IMR-90 (cell line): ENCODE measurements at regions not wholly inside any gene's neighbourhood (a gene's known extent, or its start where the extent isn't known, plus 50 kb on each side); places are given as distances from the start of the nearest gene placed in this dataset.

Experiments used
- ATAC-seq: fragments of 200-7000 bp; cut with Tn5 transposase; 2 replicates; pipeline ENCODE4 v1.9.1; 2020; ENCODE audit warnings: low read depth, mild to moderate bottlenecking, moderate library complexity
- BruUV-seq: library from RNA; stranded (reverse); fragments of 400-500 nt; replicated peaks from 2 replicates; lab custom pipeline; 2021; lab: Mats Ljungman, UMichigan
- CTCF ChIA-PET: fragments of 300-600 bp; formaldehyde crosslinking; extraction: SDS; loops from one replicate; lab custom pipeline; 2021; ENCODE audit warnings: antibody characterized with exemption; lab: Yijun Ruan, JAX
- POLR2A ChIA-PET: fragments of 300-600 bp; sonication (Branson Sonifier 250); formaldehyde crosslinking; loops from one replicate; lab custom pipeline; 2022; ENCODE audit warnings: antibody characterized with exemption; ENCODE audit not compliant: unreplicated experiment; lab: Charles Lee
- DNase-seq: peaks from one replicate; pipeline ENCODE4 v3.0.0; 2013
- H2AFZ ChIP-seq: replicated peaks from 2 replicates; pipeline ENCODE3; 2013; ENCODE audit warnings: low read length, mild to moderate bottlenecking; ENCODE audit not compliant: poor library complexity
- H2AK5ac ChIP-seq: 2 replicates; pipeline ENCODE4 v1.6.1; 2013; ENCODE audit warnings: low read depth, low read length, inconsistent platforms
- H2AK9ac ChIP-seq: replicated peaks from 2 replicates; pipeline ENCODE3; 2013; ENCODE audit warnings: mild to moderate bottlenecking, low read depth, low read length, moderate library complexity; ENCODE audit not compliant: poor library complexity
- H2BK120ac ChIP-seq: 2 replicates; pipeline ENCODE4 v1.6.1; 2013; ENCODE audit warnings: low read depth, low read length, inconsistent platforms
- H2BK15ac ChIP-seq: 3 replicates; pipeline ENCODE4 v1.6.1; 2013; ENCODE audit warnings: low read depth, low read length, inconsistent platforms
- H2BK20ac ChIP-seq: 2 replicates; pipeline ENCODE4 v1.6.1; 2013; ENCODE audit warnings: low read depth, mild to moderate bottlenecking, inconsistent platforms, low read length, moderate library complexity
- H2BK5ac ChIP-seq: 2 replicates; pipeline ENCODE4 v1.6.1; 2013; ENCODE audit warnings: mild to moderate bottlenecking, low read depth, low read length, inconsistent platforms; ENCODE audit not compliant: poor library complexity, severe bottlenecking
- H3K14ac ChIP-seq: replicated peaks from 2 replicates; pipeline ENCODE4 v1.6.1; 2013; ENCODE audit warnings: low read depth, low read length, inconsistent platforms
- H3K18ac ChIP-seq: 2 replicates; pipeline ENCODE4 v1.6.1; 2013; ENCODE audit warnings: low read depth, low read length, control low read depth
- H3K23ac ChIP-seq: 2 replicates; pipeline ENCODE4 v1.6.1; 2013; ENCODE audit warnings: low read depth, low read length, inconsistent platforms
- H3K27ac ChIP-seq: 2 replicates; pipeline ENCODE4 v1.5.1; 2013; ENCODE audit warnings: mild to moderate bottlenecking, control low read depth, low read length; ENCODE audit not compliant: insufficient read depth
- H3K27me3 ChIP-seq: 2 replicates; pipeline ENCODE4 v1.6.1; 2013; ENCODE audit warnings: low read length; ENCODE audit not compliant: control insufficient read depth, insufficient read depth
- H3K36me3 ChIP-seq: 2 replicates; pipeline ENCODE4 v1.6.1; 2013; ENCODE audit warnings: low read length, mixed read lengths; ENCODE audit not compliant: control insufficient read depth, insufficient read depth
- H3K4ac ChIP-seq: 2 replicates; pipeline ENCODE4 v1.6.1; 2013; ENCODE audit warnings: low read depth, low read length, inconsistent platforms
- H3K4me1 ChIP-seq: 2 replicates; pipeline ENCODE4 v1.6.1; 2013; ENCODE audit warnings: low read length, mixed read lengths; ENCODE audit not compliant: control insufficient read depth, insufficient read depth
- H3K4me2 ChIP-seq: 2 replicates; pipeline ENCODE4 v1.6.1; 2013; ENCODE audit warnings: low read depth, mild to moderate bottlenecking, control low read depth, low read length, moderate library complexity
- H3K4me3 ChIP-seq: 2 replicates; pipeline ENCODE4 v1.5.1; 2013; ENCODE audit warnings: low read depth, mild to moderate bottlenecking, control low read depth, low read length, moderate library complexity; ENCODE audit not compliant: insufficient read depth
- H3K56ac ChIP-seq: 2 replicates; pipeline ENCODE4 v1.6.1; 2013; ENCODE audit warnings: low read length, inconsistent platforms; ENCODE audit not compliant: insufficient read depth; ENCODE audit errors: extremely low read depth
- H3K79me1 ChIP-seq, 2 experiments: 2 replicates each; pipeline ENCODE4 v1.6.1; 2013; ENCODE audit warnings: low read length in 2 of 2, inconsistent platforms in 1 of 2, low read depth in 1 of 2
- H3K9ac ChIP-seq: 2 replicates; pipeline ENCODE4 v1.6.1; 2013; ENCODE audit warnings: low read depth, low read length, control low read depth
- H3K9me1 ChIP-seq: 2 replicates; pipeline ENCODE4 v1.6.1; 2013; ENCODE audit warnings: low read length, inconsistent platforms; ENCODE audit not compliant: insufficient read depth
- H3K9me3 ChIP-seq: 2 replicates; pipeline ENCODE4 v1.6.1; 2013; ENCODE audit warnings: low read length; ENCODE audit not compliant: control insufficient read depth, insufficient read depth
- H4K20me1 ChIP-seq: 2 replicates; pipeline ENCODE4 v1.6.1; 2013; ENCODE audit warnings: low read length, inconsistent platforms; ENCODE audit not compliant: insufficient read depth
- H4K5ac ChIP-seq: 2 replicates; pipeline ENCODE4 v1.6.1; 2013; ENCODE audit warnings: mild to moderate bottlenecking, low read depth, low read length, control low read depth
- H4K8ac ChIP-seq, 2 experiments: 2 replicates each; pipeline ENCODE4 v1.6.1; 2013; ENCODE audit warnings: low read depth in 2 of 2, low read length in 2 of 2, control low read depth in 1 of 2, inconsistent platforms in 1 of 2
- H4K91ac ChIP-seq: 2 replicates; pipeline ENCODE4 v1.6.1; 2013; ENCODE audit warnings: low read depth, low read length, inconsistent platforms; ENCODE audit not compliant: insufficient read depth
- CEBPB ChIP-seq: IDR thresholded peaks from 2 replicates; pipeline ENCODE4 v1.6.1; 2012; ENCODE audit warnings: low read depth, low read length, improper control_type of control experiment
- FOS ChIP-seq: fragments of 150-350 bp; IDR thresholded peaks from 2 replicates; pipeline ENCODE4 v1.6.1; 2016; ENCODE audit warnings: low read depth, low read length
- dilution Hi-C: fragments of 300-500 bp; cut with HindIII; formaldehyde crosslinking; loops from one replicate; pipeline ENCODE4 v1.14.3; 2018; ENCODE audit warnings: low sequenced_read_pairs; ENCODE audit not compliant: unreplicated experiment
- in situ Hi-C: fragments of 300-500 bp; cut with MboI; formaldehyde crosslinking; loops from 3 replicates; pipeline ENCODE4 v1.14.3; 2019; ENCODE audit warnings: low sequenced_read_pairs, inconsistent platforms, mixed read lengths
- intact Hi-C: fragments of 100-400 bp; cut with micrococcal nuclease; formaldehyde crosslinking; loops from 2 replicates; pipeline ENCODE4 v1.10.0; 2022

DNA sequence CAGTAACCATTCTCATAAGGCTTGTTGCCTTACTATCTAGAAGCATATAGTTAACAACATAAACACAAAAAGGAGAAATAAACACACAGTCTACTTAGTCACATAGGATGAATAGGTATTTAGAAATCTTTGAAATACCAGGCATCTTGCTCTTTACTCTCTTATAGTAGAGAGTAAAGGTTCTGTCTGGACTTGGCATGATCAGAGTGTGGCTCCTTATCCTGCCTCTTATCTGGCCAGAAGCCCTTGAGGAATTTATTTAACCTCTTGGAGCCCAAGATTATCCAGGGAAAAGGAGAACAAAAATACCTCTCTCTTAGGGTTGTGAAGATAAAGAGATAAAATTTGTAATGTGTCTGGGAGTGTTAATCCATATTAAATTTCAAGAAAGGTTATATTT is 100.2 kb upstream of the MBNL2 start:
- no peaks in the 10 kb centered on the region for H3K27me3 ChIP-seq
- H3K4me3 ChIP-seq = no peak overlapping the region
- in situ Hi-C loops (loop anchor here (5.0 kb wide), 1 partner anchor 90 kb away; no protein-coding TSS in a partner anchor), dilution Hi-C loops (no loop called here), intact Hi-C loops (no loop called here)
- H4K91ac ChIP-seq = peak overlapping the region; percentile 34; the same call in 1 of the 2 replicates
- H3K18ac ChIP-seq = peak overlapping the region; percentile 53; the same call in 1 of the 2 replicates
- DNase-seq = peak; percentile 54
- peak overlapping the region; percentile 9; the same call in 1 of the 2 replicates for H4K5ac ChIP-seq
- 0 out of 4 replicates have a peak overlapping the region, but pooled peaks of 1 of the 2 experiments have one; percentile 31 for H4K8ac ChIP-seq
- no peak overlapping the region for H3K9ac ChIP-seq
- H3K9me3 ChIP-seq = no peaks in the 10 kb centered on the region
- ATAC-seq = peak; percentile 69
- CTCF ChIA-PET = no interaction called here
- TF ChIP-seq FOS (peak; percentile 20; the same call in 1 of the 2 replicates), CEBPB (no peak)
- H3K4me2 ChIP-seq = peak overlapping the region; percentile 34; the same call in 1 of the 2 replicates
- no peak overlapping the region for H3K56ac ChIP-seq
- H3K36me3 ChIP-seq = no peaks in the 10 kb centered on the region
- no TSS peak for BruUV-seq
- no peak overlapping the region for H2AFZ ChIP-seq
- H3K23ac ChIP-seq = 0 out of 2 replicates have a peak overlapping the region, but pooled peaks have one; percentile 17
- no peaks in the 10 kb centered on the region for H4K20me1 ChIP-seq
- H3K27ac ChIP-seq = no peak overlapping the region
- peak overlapping the region; percentile 65; the same call in 2 of the 3 replicates for H2BK15ac ChIP-seq
- peaks cover 28% of the 10 kb centered on the region for H3K4me1 ChIP-seq
- peaks cover 22% of the 10 kb centered on the region for H3K9me1 ChIP-seq
- no peak overlapping the region for H2BK120ac ChIP-seq
- H2BK20ac ChIP-seq = peak overlapping the region; percentile 64; the same call in 1 of the 2 replicates
- H2AK9ac ChIP-seq = no peak overlapping the region
- H2BK5ac ChIP-seq = peak overlapping the region; percentile 89
- POLR2A ChIA-PET = no interaction called here
- no peak overlapping the region for H3K4ac ChIP-seq
- H3K79me1 ChIP-seq = 0 out of 4 replicates have a peak, but pooled peaks cover 0 to 5% of the 10 kb centered on the region in 2 experiments
- H2AK5ac ChIP-seq = peak overlapping the region; percentile 76; the same call in 1 of the 2 replicates
- H3K14ac ChIP-seq = no peak overlapping the region
